ENCODE measurements at regions not wholly inside any gene's neighbourhood (a gene's known extent, or its start where the extent isn't known, plus 50 kb on each side); places are given as distances from the start of the nearest gene placed in this dataset.

GRCh38 chr11:70020336-70021214 lies 57.5 kb upstream of the ANO1 start:
- TF ChIP-seq CTCF (IDR thresholded peaks at IDR 0.05) (no peak), EP300 (IDR thresholded peaks at IDR 0.05; ENCODE audit: low read depth) (no peak), POLR2AphosphoS5 (IDR thresholded peaks at IDR 0.05) (no peak), POLR2A (IDR thresholded peaks at IDR 0.05) (no peak)
